ENCODE measurements at regions not wholly inside any gene's neighbourhood (a gene's known extent, or its start where the extent isn't known, plus 50 kb on each side); places are given as distances from the start of the nearest gene placed in this dataset.

DNA sequence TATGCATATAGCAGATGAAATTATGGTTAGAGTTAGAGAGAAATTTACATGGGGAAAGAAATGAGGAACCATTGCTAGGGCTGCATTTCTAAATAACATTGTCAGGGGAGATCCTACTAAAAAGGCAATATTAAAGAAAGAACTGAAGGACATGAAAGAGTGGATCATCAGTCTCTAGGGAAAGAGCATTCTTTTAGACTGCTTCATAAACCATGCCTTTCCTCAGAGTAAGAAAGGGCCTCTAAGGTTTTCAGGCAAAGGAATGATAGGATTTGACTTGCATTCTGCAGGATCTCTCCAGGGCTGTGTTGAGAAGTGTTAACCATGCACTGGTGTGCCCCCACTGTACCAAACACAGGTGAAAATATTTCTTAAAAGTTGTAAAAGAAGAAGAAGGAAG is 385.4 kb upstream of the MAD2L1 start:
- Histone ChIP-seq H3K27me3 (no peaks in the 10 kb centered on the region), H3K9ac (ENCODE audit: low read depth in 2 of 2, low read length in 2 of 2) (no peak overlapping the region), H3K36me3 (no peaks in the 10 kb centered on the region), H3K9me3 (no peaks in the 10 kb centered on the region), H3K4me3 (no peak overlapping the region), H3K4me1 (no peaks in the 10 kb centered on the region), H3K27ac (no peak overlapping the region)
- TF ChIP-seq, protein P1, sequence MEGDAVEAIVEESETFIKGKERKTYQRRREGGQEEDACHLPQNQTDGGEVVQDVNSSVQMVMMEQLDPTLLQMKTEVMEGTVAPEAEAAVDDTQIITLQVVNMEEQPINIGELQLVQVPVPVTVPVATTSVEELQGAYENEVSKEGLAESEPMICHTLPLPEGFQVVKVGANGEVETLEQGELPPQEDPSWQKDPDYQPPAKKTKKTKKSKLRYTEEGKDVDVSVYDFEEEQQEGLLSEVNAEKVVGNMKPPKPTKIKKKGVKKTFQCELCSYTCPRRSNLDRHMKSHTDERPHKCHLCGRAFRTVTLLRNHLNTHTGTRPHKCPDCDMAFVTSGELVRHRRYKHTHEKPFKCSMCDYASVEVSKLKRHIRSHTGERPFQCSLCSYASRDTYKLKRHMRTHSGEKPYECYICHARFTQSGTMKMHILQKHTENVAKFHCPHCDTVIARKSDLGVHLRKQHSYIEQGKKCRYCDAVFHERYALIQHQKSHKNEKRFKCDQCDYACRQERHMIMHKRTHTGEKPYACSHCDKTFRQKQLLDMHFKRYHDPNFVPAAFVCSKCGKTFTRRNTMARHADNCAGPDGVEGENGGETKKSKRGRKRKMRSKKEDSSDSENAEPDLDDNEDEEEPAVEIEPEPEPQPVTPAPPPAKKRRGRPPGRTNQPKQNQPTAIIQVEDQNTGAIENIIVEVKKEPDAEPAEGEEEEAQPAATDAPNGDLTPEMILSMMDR (IDR thresholded peaks at IDR 0.05), result no peak
- intact Hi-C loops (cut with DNase I), result no loop called here
- no peak for DNase-seq

DNA sequence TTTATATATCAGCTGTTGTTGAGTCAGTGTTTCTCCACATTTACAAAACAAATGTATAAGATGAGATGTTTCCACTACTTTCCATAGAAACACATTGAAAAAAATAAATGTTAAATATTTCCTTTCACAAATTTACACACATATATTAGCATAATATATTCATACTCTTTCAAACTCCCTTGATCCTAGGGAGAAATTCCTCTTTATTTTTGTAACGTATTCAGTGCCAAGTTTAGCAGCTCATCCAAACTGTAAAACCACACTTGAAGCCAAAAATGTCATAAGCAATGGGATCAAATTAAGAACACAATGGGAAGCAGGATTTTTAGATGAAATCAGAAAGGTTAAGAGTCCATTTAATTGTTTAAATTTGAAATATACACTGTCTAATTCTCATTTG is 381.1 kb upstream of the MAD2L1 start:
- intact Hi-C loops (cut with DNase I), result no loop called here
- no peaks in the 10 kb centered on the region for H3K27me3 ChIP-seq
- H3K9me3 ChIP-seq, result no peaks in the 10 kb centered on the region
- TF ChIP-seq, protein P1 (IDR thresholded peaks at IDR 0.05), result no peak
- H3K9ac ChIP-seq (ENCODE audit: low read depth in 2 of 2, low read length in 2 of 2), result no peak overlapping the region
- H3K4me3 ChIP-seq, result no peak overlapping the region
- H3K36me3 ChIP-seq, result no peaks in the 10 kb centered on the region
- no peak for DNase-seq
- H3K4me1 ChIP-seq, result no peaks in the 10 kb centered on the region
- no peak overlapping the region for H3K27ac ChIP-seq

DNA sequence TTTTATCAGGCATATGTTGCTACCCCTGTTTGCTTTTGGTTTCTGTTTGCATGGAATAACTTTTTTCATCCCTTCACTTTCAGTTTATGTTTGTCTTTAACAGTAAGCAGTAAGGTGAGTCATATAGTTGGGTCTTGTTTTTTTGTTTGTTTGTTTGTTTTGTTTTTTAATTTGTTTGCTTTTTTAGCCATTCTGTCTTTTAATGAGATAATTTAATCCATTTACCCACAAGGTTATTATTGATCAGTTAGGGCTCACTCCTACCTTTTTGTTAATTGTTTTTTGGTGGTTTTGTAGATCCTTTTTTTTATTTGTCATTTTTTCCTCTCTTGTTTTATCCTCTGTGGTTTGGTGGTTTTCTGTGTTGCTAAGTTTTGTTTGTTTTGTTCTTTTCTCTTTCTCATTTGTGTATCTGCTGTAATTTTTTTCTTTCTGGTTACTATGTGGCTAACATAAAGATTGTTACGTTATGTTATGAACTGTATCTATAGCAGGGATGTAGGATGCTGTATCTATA is 379.5 kb upstream of the MAD2L1 start:
- no peak for DNase-seq
- no peaks in the 10 kb centered on the region for H3K4me1 ChIP-seq

DNA sequence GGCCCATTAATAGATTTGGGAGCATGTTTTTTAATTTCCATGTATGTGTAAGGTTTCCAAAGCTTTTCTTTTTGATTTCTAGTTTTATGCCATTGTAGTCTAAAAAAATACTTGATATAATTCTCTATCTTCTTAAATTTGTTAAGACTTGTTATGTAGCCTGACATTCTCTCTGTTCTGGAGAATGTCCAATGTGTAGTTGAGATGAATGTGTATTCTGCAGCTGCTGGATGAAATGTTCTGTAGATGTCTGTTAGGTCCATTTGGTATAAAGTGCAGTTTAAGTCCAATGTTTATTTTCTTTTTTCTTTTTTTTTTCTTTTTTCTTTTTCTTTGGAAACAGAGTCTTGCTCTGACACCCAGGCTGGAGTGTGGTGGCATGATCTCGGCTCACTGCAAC is 378.5 kb upstream of the MAD2L1 start:
- no peak overlapping the region for H3K4me3 ChIP-seq
- H3K9ac ChIP-seq (ENCODE audit: low read depth in 2 of 2, low read length in 2 of 2), result no peak overlapping the region
- H3K36me3 ChIP-seq, result no peaks in the 10 kb centered on the region
- no peaks in the 10 kb centered on the region for H3K9me3 ChIP-seq
- intact Hi-C loops (cut with DNase I), result no loop called here
- no peak overlapping the region for H3K27ac ChIP-seq
- no peaks in the 10 kb centered on the region for H3K4me1 ChIP-seq
- DNase-seq, result no peak
- TF ChIP-seq, protein P1 (IDR thresholded peaks at IDR 0.05), result no peak
- H3K27me3 ChIP-seq, result no peaks in the 10 kb centered on the region

More for the DNA sequence above, 379.5 kb upstream of the MAD2L1 start:
- no peaks in the 10 kb centered on the region for H3K9me3 ChIP-seq
- no peak overlapping the region for H3K4me3 ChIP-seq
- no peak overlapping the region for H3K27ac ChIP-seq
- H3K27me3 ChIP-seq, result no peaks in the 10 kb centered on the region
- no peaks in the 10 kb centered on the region for H3K36me3 ChIP-seq
- intact Hi-C loops (cut with DNase I), result no loop called here
- TF ChIP-seq, protein P1 (IDR thresholded peaks at IDR 0.05), result no peak
- no peak overlapping the region for H3K9ac ChIP-seq (ENCODE audit: low read depth in 2 of 2, low read length in 2 of 2)

DNA sequence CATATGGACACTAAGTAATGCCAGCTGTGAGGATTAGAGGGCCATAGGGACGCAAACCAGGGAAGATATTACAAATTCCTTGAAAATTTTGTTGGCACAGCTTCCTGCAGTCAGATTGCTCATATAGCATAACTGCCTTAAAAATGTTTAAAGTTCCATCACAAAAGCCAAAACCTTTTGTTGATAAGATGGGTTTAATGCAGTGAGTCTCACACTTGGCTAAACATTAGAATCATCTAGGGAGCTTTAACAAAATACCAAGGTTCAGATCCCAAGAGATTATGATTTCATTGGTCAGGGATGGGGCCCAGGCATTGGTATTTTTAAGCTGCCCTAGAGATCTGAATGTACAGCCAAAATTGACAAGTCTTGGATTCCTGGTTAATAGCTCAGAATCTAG is 376.5 kb upstream of the MAD2L1 start:
- no peak for DNase-seq
- H3K36me3 ChIP-seq, result no peaks in the 10 kb centered on the region
- H3K4me1 ChIP-seq, result no peaks in the 10 kb centered on the region
- TF ChIP-seq, protein P1 (IDR thresholded peaks at IDR 0.05), result no peak
- H3K9me3 ChIP-seq, result no peaks in the 10 kb centered on the region
- no peaks in the 10 kb centered on the region for H3K27me3 ChIP-seq
- H3K4me3 ChIP-seq, result no peak overlapping the region
- H3K27ac ChIP-seq, result no peak overlapping the region
- intact Hi-C loops (cut with DNase I), result no loop called here
- H3K9ac ChIP-seq (ENCODE audit: low read depth in 2 of 2, low read length in 2 of 2), result no peak overlapping the region
